Activated CD4-positive, alpha-beta memory T cell treated with anti-CD3 and anti-CD28 coated beads for 36 hours (primary cell): ENCODE measurements at regions not wholly inside any gene's neighbourhood (a gene's known extent, or its start where the extent isn't known, plus 50 kb on each side); places are given as distances from the start of the nearest gene placed in this dataset.

Experiments used
- CTCF ChIA-PET: fragments of 350-600 bp; sonication (Branson Sonifier 250); formaldehyde crosslinking; loops from one replicate; lab custom pipeline; 2021; ENCODE audit warnings: antibody characterized with exemption, inconsistent platforms; lab: Charles Lee
- POLR2A ChIA-PET: fragments of 350-600 bp; sonication (Branson Sonifier 250); formaldehyde crosslinking; loops from one replicate; lab custom pipeline; 2021; ENCODE audit warnings: antibody characterized with exemption; lab: Charles Lee
- DNase-seq: peaks from one replicate; pipeline ENCODE4 v3.0.0-alpha.2; 2020
- H3K27ac Mint-ChIP-seq: one replicate; pipeline ENCODE4 v1.8.0; 2021; ENCODE audit warnings: mixed read lengths
- H3K27me3 Mint-ChIP-seq: one replicate; pipeline ENCODE4 v1.8.0; 2021; ENCODE audit warnings: mixed read lengths
- H3K36me3 Mint-ChIP-seq: one replicate; pipeline ENCODE4 v1.8.0; 2021; ENCODE audit warnings: mixed read lengths
- H3K4me1 Mint-ChIP-seq: one replicate; pipeline ENCODE4 v1.8.0; 2021; ENCODE audit warnings: low read depth, mixed read lengths
- H3K4me3 Mint-ChIP-seq: one replicate; pipeline ENCODE4 v1.8.0; 2021; ENCODE audit warnings: mild to moderate bottlenecking, mixed read lengths
- H3K9me3 Mint-ChIP-seq: one replicate; pipeline ENCODE4 v1.8.0; 2021; ENCODE audit warnings: mixed read lengths
- intact Hi-C: fragments of 100-400 bp; cut with micrococcal nuclease; formaldehyde crosslinking; loops from one replicate; pipeline ENCODE4 v1.15.1; 2023

DNA sequence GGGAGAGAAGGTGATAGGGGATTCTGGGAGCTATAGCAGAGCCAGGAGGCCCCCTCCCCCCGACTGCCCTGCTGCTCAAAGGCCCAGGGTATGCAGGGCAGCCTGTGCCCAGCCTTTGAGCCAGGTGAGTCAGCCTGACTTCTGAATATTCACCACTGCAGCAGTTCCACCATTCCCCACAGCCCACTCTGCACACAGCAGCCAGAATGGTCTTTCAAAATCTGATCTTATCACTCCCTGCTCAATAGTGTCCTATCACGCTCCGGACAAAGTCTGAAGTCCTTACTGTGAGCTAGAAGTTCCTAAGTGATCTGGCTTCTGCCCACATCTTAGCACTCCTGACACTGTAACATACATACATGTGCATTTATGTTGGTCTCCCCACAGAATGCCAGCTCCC, 111.7 kb downstream of the BUD13 start:
- no peak for DNase-seq
- CTCF ChIA-PET = no interaction called here

DNA sequence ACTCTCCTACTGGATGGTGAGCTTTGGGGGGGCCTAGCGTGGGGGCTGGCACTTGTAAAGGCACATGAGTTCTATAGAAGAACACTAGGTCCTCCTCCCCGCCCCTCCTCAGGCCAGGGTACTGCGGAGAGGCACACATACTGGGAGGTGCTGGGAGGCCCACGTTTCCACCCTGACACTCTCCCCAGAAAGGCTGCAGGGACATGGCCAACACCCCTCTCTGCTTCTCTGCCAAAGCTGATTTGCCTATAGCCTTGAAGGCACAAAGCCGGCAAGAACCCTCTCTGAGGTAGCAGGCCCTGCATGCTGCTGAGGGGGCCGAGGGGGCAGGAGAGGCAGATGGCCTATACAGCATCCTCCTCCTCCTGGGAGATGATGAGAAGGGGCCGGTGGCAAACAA, 112.8 kb downstream of the BUD13 start:
- Mint-ChIP-seq H3K27ac (no peak overlapping the region), H3K4me3 (no peak overlapping the region), H3K9me3 (peaks cover 6% of the 10 kb centered on the region), H3K36me3 (no peaks in the 10 kb centered on the region), H3K27me3 (peaks cover 27% of the 10 kb centered on the region), H3K4me1 (no peaks in the 10 kb centered on the region)
- no peak for DNase-seq
- POLR2A ChIA-PET = no interaction called here
- intact Hi-C loops = no loop called here
- CTCF ChIA-PET = no interaction called here

More for the DNA sequence above, 111.7 kb downstream of the BUD13 start:
- H3K27me3 Mint-ChIP-seq = peaks cover 29% of the 10 kb centered on the region
- H3K4me3 Mint-ChIP-seq = no peak overlapping the region
- POLR2A ChIA-PET = no interaction called here
- H3K9me3 Mint-ChIP-seq = peaks cover 12% of the 10 kb centered on the region
- no peaks in the 10 kb centered on the region for H3K36me3 Mint-ChIP-seq
- intact Hi-C loops = no loop called here
- no peak overlapping the region for H3K27ac Mint-ChIP-seq
- H3K4me1 Mint-ChIP-seq = no peaks in the 10 kb centered on the region

DNA sequence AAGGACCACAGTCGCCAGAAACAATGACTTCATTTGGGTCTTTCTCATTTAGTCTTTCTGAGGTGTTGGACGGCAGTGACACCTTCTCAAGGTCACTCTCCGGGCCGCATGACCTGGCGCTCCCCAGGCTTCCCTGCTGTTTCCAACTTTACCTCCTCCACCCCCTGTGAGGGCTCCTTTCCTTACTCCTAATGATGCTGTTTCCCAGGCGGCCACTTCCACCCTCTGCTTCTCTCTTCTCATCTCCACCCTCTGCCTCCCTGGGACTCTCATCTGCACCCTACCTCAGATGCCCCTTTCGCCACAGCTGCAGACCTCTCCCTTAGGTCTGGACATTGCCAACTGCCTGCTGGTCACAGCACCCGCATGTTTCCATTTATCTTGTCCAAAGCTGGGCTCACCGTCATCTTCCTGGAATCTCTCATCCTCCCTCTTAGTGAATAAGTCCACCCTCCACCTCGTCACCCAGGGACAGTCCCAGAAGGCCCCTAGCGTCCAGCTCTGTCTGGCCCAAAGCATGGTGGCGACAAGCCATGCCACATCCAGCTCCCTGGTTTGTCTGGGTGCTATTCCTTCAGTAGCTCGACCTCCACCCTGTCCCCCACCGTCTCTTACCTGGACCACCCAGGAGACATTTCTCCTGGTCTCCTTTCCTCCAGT, 113.8 kb downstream of the BUD13 start:
- DNase-seq = no peak
- ChIA-PET POLR2A (no interaction called here), CTCF (no interaction called here)
- Mint-ChIP-seq H3K27ac (no peak overlapping the region), H3K9me3 (peaks cover 8% of the 10 kb centered on the region), H3K4me1 (no peaks in the 10 kb centered on the region), H3K36me3 (no peaks in the 10 kb centered on the region), H3K27me3 (peaks cover 27% of the 10 kb centered on the region), H3K4me3 (no peak overlapping the region)
- intact Hi-C loops = no loop called here

DNA sequence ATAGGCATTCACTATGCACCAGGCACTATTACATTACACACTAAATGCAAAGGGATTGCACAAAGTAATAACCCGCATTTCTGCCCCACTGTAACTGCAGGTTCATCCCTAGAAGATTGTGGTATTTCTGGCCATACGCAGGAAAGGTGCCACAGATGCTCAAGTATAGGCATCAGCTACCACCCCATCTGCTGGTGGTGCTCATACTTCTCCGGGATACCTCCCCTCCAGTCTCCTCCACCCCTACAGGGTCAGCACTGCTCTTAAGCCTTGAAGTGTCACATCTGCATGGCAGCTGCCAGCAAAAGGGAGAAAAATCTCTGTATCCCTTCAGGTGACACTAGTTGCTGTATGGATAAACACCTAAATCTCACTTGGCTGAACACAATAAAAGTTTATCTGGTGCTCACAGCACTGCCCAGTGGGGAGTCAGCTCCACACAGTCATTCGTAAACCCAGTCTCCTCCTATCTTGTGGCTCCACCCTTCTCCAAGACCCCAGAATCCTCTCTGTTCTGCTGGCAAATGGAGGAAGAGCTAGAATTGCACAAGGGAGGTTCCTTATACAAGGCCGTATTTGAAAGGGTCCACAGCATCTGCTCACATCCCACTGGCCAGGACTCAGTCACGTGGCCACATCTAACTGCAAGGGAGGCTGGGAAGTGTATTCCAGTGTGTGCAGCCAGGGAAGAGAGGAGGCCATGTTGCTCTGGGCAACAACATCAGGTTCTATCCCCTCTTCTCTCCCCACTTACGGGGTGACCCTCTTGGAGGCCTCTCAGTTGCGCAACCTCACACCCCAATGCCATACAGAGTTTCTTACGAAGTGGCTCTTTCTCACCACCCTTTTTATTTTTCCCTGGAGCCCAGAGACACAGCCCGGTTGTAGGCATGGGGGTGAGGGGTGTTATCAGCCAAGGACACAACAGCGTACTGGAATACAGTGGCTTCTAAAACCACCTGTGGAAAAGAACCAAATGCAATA, 114.7 kb downstream of the BUD13 start:
- H3K27ac Mint-ChIP-seq = no peak overlapping the region
- DNase-seq = no peak
- ChIA-PET POLR2A (no interaction called here), CTCF (no interaction called here)
- H3K36me3 Mint-ChIP-seq = no peaks in the 10 kb centered on the region
- peaks cover 25% of the 10 kb centered on the region for H3K27me3 Mint-ChIP-seq
- peaks cover 6% of the 10 kb centered on the region for H3K9me3 Mint-ChIP-seq
- H3K4me3 Mint-ChIP-seq = no peak overlapping the region
- H3K4me1 Mint-ChIP-seq = no peaks in the 10 kb centered on the region
- intact Hi-C loops = no loop called here

DNA sequence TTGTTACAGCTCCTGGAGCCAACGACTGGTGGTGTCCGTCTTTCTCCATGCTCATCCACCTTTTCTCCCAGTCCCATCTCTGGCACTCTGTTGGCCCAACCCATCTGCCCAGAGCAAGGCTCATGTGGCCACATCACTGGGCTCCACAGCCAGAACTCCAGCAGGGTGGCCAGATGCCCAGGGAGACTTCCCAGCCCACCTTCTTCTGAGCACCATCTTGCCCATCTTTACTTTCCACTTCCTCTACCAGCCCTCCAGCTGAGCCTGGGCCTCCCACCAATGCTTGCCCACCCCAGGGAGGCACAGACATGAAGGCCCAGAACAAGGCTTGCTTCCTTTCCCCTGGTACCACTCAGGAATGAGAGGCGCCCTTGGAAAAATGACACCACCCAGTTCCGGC, 116.8 kb downstream of the BUD13 start:
- DNase-seq = no peak
- intact Hi-C loops = no loop called here
- no peak overlapping the region for H3K4me3 Mint-ChIP-seq
- H3K27me3 Mint-ChIP-seq = peaks cover 13% of the 10 kb centered on the region
- no peaks in the 10 kb centered on the region for H3K36me3 Mint-ChIP-seq
- H3K4me1 Mint-ChIP-seq = no peaks in the 10 kb centered on the region
- POLR2A ChIA-PET = no interaction called here
- H3K27ac Mint-ChIP-seq = no peak overlapping the region
- CTCF ChIA-PET = no interaction called here
- peaks cover 6% of the 10 kb centered on the region for H3K9me3 Mint-ChIP-seq

DNA sequence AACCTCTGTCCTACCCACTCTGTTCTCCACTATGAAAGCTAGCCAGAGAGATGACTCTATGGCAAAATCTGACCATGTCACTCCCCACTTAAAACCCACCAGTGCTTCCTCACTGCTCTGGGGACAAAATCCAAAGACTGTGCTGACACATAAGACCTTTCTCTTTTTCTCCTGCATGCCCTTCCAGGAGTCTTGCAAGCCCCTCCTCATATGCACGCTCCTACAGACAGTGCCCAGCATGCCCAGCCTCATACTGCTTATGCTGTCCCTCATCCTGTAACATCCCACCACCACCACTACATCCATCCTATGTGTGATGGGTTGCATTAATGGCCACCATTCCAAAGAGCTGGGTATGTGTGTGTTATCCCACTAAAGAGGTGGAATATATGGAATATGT, 118.3 kb downstream of the BUD13 start:
- Mint-ChIP-seq H3K36me3 (no peaks in the 10 kb centered on the region), H3K4me1 (no peaks in the 10 kb centered on the region), H3K27ac (no peak overlapping the region), H3K27me3 (peaks cover 12% of the 10 kb centered on the region), H3K9me3 (peaks cover 6% of the 10 kb centered on the region), H3K4me3 (no peak overlapping the region)
- intact Hi-C loops = no loop called here
- ChIA-PET POLR2A (no interaction called here), CTCF (interaction anchor here (1.5 kb wide), 1 partner anchor 37 kb away, joined by 4 read pairs; no protein-coding TSS in a partner anchor)
- DNase-seq = no peak

DNA sequence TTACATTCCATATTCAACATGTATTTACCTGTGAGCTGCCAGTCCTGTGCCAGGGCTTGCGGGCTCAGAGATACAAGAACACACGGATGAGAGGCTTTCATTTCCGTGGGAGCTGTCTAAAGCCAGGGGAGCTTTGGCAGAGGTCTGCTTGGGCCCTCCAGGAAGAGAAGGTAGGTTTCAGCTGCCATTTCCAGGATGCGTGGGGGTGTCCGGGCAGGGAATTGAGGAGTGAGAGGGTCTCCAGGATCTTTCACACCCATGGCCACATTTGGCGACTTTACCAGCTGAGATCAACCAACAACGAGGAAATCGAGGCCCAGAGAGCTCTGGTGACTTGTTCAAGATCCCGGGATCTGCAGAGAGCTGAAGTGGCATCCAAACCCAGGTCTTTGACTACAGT, 119.6 kb downstream of the BUD13 start:
- Mint-ChIP-seq H3K27me3 (peaks cover 6% of the 10 kb centered on the region), H3K9me3 (peaks cover 6% of the 10 kb centered on the region), H3K4me1 (no peaks in the 10 kb centered on the region), H3K27ac (no peak overlapping the region), H3K36me3 (no peaks in the 10 kb centered on the region), H3K4me3 (no peak overlapping the region)
- ChIA-PET CTCF (interaction anchor here (1.5 kb wide), 1 partner anchor 38 kb away, joined by 4 read pairs; no protein-coding TSS in a partner anchor), POLR2A (no interaction called here)
- intact Hi-C loops = no loop called here
- DNase-seq = no peak

DNA sequence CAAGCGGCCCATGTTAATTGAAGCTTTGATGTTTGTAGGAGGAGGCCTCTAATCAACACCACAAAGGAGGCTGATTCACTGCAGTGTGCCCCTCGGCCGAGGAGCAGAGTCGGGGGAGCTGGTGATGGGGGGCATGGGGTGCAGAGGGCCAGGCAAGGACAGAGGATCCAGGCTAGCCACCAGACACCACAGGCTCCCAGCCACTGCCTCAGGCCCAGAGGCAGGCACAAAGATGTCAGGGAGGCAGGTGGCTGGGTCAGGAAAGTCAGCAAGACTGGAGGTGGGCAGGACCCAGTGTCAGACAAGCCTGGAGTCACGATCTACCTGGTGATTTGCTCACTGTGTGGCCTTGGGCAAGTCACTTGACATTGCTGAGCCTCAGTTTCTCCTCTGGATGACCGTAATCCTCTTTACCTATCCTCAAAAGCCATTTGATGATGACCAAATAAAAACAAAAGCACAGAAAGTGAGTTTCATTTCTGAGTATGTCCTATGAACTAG, 121.0 kb downstream of the BUD13 start:
- H3K36me3 Mint-ChIP-seq = no peaks in the 10 kb centered on the region
- CTCF ChIA-PET = interaction anchor here (0.6 to 1.7 kb wide), 2 partner anchors 11 to 40 kb away, joined by 3 to 4 read pairs; no protein-coding TSS in a partner anchor
- intact Hi-C loops = no loop called here
- H3K4me1 Mint-ChIP-seq = no peaks in the 10 kb centered on the region
- DNase-seq = no peak
- peaks cover 6% of the 10 kb centered on the region for H3K27me3 Mint-ChIP-seq
- POLR2A ChIA-PET = no interaction called here
- no peak overlapping the region for H3K4me3 Mint-ChIP-seq
- H3K27ac Mint-ChIP-seq = no peak overlapping the region
- H3K9me3 Mint-ChIP-seq = peaks cover 6% of the 10 kb centered on the region

DNA sequence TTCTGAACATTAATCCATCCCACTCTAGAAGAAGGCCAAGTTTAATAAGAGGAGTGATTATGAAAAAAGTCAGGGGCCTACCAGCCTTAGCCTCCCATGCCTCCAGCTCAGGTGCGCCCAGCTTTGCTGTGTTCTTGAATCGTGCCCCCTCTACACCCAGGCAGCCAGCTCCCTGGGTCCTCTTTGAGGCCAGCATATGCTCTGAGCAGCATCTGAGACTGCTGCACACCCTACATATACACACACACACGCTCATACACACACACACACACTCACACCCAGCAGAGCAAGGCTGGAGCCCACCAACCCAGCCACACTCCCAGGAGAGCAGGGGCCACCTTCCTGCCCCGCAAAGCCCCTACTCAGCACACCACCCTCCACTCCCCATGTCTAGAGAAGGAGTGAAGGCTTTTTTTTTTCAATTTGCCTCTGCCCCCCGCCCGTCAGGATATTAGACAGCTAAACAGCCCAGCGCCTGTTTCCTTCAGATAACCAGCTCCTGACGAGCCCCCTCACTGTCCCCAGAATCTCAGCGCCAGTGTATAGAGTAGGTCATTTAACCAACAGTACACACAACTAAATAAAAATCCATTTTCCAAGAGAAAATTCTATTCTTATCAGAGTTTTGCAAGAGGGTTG, 121.6 kb downstream of the BUD13 start:
- Mint-ChIP-seq H3K36me3 (no peaks in the 10 kb centered on the region), H3K27me3 (peaks cover 4% of the 10 kb centered on the region), H3K4me3 (no peak overlapping the region), H3K9me3 (peaks cover 6% of the 10 kb centered on the region), H3K4me1 (no peaks in the 10 kb centered on the region), H3K27ac (no peak overlapping the region)
- CTCF ChIA-PET = interaction anchor here (1.7 kb wide), 1 partner anchor 10 kb away, joined by 4 read pairs; no protein-coding TSS in a partner anchor
- POLR2A ChIA-PET = no interaction called here
- no peak for DNase-seq
- intact Hi-C loops = no loop called here

DNA sequence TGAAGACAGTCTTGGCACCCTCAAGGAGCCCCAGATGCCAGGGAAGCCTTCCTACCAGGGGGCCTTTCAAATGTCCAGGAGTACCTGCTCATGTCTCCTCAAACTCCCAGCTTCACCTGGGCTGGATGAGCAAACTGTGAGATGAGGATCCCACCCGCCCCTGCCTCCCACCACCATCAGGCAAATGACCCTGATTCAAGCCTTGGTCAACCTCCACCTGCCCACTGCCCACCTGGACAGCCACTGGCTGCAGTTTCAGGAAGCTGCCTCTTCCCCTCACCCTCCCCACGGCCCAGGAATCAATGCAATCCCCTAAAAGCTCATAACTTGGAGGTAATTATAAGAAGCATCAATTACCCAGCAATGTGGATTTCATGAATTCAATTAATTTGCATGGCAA, 122.7 kb downstream of the BUD13 start:
- H3K9me3 Mint-ChIP-seq = peaks cover 3% of the 10 kb centered on the region
- peaks cover 4% of the 10 kb centered on the region for H3K27me3 Mint-ChIP-seq
- intact Hi-C loops = no loop called here
- H3K4me1 Mint-ChIP-seq = no peaks in the 10 kb centered on the region
- POLR2A ChIA-PET = no interaction called here
- H3K36me3 Mint-ChIP-seq = no peaks in the 10 kb centered on the region
- CTCF ChIA-PET = no interaction called here
- no peak for DNase-seq
- H3K27ac Mint-ChIP-seq = no peak overlapping the region
- no peak overlapping the region for H3K4me3 Mint-ChIP-seq

DNA sequence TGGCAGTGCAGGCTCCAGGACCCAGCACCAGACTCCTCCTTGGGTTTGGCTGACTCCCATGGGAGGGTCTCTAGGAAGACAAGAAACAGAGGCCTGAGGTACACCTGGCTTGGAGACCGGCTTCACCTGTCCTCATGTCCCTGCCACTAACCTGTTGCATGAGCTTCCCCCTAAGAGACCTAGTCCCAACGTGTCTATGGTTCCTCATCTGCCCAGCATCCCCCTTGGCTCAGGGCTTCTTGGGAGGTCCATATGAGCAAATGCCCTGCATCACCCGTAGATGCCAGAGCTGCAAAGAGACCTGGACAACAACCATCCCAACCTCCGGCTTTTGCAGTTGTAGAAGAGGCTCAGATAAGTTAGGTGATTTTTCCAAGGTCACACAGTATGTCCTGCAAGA, 123.5 kb downstream of the BUD13 start:
- no peak for DNase-seq
- intact Hi-C loops = no loop called here
- POLR2A ChIA-PET = no interaction called here
- H3K27me3 Mint-ChIP-seq = peaks cover 4% of the 10 kb centered on the region
- no peak overlapping the region for H3K27ac Mint-ChIP-seq
- no peak overlapping the region for H3K4me3 Mint-ChIP-seq
- CTCF ChIA-PET = no interaction called here
- H3K4me1 Mint-ChIP-seq = no peaks in the 10 kb centered on the region
- no peaks in the 10 kb centered on the region for H3K36me3 Mint-ChIP-seq
- H3K9me3 Mint-ChIP-seq = no peaks in the 10 kb centered on the region
